ENCODE measurements at regions not wholly inside any gene's neighbourhood (a gene's known extent, or its start where the extent isn't known, plus 50 kb on each side); places are given as distances from the start of the nearest gene placed in this dataset.
A peak's percentile ranks its signal among the peaks of the same experiment; 100 is the strongest.

DNA sequence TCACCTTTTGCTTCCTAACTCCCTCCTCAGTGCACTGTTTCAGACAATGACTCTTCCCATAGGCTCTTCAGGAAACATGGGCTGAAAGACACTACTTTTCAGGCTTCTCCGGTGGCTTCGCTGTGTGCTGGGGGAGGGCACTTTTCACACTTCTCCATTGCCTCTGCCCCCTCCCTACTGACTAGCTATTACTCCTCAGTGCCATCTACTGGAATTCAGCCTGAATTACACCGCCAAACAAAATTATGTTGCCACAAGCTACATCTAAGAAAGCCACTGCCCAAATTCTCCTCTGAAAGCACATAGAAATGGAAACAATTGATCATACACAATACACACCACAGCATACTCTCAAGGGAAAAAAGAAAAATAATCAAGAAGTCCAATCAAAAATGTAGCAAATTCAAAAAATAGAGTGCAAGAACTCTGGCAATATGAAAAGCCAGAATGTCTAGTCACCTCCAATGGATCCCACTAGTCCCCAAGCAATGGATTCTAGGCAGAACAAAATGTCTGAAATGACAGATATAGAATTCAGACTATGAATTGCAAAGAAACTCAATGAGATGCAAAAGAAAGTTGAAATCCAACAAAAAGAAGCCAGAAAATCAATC lies 1139.4 kb upstream of the GYPC start:
- DNase-seq, result peak; percentile 1

DNA sequence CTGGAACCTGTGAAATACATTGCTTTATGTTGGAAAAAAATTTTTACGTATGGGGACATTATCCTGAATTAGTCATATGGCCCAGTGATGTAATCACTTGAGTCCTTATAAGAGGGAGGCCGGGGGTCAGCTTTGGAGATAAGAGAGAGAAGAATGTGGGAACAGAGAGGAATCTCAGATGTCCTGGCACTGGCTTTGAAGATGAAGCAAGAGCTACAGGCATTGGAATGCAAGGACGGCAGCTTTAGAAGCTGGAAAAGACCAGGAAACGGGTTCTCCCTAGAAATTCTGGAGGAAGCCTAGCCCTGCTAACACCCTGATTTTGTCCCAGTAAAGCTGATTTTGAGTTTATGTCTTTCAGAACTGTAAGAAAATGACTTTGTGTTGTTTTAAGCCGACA lies 1129.9 kb upstream of the GYPC start:
- no peak for DNase-seq

DNA sequence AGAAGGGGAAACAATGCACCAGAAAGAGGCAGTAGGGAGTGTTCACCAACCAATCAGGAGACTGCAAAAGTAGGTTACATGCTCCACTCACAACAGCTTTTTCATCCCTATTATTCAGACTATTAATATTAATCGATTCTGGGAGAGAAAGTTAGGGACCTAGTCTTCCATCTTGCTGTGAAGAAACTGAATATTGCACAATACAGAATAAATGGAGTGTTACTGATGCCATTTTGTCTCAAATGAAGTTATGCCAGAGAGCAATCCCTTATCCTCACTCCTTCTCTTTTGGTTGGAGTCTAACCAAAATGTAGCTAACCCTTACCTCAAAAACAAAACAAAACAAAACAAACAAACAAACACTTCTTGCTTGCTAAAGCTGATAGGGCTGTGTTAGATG lies 1120.9 kb upstream of the GYPC start:
- no peak for DNase-seq

DNA sequence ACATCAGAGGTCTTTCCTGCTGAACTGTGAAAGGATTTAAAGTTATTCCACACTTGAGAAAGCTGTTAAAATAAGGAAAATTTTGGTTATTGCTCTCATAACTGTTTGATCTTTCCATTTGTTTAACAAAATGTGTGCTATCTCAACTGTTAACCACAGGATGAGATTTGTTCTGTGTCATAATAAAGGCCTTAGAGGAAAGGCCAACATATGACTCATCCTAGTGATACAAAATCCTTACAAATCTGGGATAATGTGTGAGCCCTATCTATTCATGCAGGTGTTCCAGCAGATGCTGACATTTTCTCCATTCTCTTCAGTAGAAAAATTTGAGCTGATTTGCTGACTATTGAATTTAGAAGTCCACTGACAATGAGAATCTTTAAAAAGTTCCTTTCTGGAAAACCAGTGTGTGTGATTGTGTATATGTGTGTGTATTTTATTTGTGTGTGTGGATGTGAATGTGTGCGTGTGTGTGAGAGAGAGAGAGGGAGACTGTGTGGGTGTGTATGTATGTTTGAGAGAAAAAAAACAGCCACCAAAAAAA lies 1111.9 kb upstream of the GYPC start:
- no peak for DNase-seq

DNA sequence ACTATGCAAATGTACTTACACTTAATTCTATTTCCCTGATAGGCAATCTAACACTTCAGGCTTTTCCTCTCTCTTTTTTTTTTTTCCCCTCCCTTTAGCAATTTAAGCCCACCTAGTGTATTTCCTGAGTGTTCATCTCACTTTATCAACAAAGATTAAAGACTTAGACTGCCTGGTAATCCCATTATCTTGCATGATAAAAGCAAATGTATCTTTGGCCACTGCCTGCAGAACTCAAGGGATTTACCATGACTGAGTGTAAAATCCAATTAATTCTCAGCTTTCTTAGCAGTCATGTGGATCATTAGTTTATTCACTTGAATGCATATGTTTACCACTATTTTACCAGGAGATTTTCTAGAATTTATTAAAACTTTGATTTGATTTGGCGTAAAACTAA lies 1102.2 kb upstream of the GYPC start:
- no peak for DNase-seq

DNA sequence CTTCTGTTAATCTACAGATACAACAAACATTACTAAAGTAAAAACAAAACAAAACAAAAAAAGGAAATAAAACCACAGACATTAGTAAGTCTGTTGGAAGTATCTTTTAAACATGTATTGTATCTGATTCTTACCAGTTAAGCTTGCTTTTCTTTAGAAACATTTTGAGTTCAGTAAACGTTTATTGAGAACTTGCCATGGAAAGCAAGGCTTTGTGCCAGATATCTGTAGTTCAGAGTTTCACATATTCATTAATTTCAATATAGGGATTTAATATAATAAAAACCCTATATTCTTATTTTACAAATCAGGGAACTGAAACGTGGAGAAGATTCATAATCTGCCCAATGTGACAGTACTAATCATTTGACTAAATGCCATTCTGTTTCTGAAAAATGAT lies 1101.0 kb upstream of the GYPC start:
- no peak for DNase-seq

DNA sequence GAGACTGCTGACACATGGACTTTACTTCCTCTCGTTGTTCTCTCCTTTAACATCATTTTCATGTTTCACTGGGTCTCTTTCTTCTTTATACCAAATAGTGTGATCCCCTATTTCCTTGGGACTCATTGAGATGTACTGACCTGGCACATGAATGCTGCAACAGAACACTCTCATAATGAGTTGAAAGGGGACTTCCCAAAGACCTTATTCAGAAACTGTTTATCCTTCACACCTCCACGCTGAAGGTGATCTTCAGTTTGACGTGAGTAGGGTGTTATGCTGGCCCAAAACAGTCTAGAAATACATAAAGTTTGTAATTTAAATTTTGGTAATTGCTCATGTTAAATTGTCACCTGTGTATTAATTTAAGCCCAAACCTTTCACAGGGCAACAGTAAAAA lies 1096.8 kb upstream of the GYPC start:
- no peak for DNase-seq

DNA sequence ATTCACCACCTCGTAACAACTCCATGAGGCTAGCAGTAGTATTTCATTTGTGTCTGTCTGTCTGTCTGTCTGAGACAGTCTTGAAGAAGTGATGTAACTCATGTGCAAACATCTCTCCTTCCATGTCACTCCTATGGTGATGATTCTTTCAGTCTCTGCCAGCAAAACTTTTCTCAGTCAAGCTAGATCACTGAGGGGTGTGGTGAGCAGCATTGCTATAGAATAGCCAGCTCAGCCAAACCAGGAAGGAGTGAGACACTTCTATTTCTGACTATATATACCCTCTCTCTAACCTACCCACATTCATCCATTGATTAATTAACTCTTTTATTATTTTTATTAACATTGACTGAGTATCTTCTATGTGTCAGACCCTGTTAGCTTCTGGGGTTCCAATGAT lies 1095.1 kb upstream of the GYPC start:
- DNase-seq, result no peak

DNA sequence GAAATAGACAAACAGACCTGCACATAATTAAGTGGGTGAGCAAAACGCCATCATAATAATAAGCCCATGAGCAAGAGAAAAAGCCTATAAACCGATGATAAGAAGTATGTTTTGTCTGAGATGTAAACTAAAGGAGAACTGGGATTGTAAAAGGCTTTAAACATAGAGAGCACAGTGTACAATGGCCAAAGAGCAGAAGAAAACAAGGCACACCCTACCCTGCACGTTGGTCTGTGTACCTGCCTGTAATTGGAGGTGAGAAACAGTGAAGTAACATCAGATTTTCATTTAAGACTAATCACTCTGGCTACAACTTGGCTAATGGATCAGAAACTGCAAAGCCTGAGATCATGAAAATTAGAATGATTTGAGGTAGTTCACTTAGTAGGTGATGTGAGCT lies 1094.7 kb upstream of the GYPC start:
- no peak for DNase-seq

DNA sequence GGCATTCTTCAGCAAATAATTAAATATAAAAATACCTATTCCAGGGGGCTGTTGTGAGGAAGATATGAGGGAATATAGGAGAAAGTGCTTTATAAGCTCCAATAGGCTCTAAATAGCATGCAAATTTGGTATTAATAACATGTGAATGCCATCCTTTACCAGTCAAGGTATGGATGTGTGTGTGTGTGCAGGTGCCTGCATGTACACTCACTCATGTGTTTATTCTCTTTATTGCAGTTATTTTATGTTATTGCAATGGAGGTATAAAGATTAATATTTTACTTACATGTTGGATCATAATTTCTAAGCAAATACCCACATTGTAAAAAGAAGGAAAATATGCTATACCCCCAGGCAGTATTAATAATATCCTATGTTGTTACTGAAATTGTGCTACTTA lies 1093.0 kb upstream of the GYPC start:
- no peak for DNase-seq

DNA sequence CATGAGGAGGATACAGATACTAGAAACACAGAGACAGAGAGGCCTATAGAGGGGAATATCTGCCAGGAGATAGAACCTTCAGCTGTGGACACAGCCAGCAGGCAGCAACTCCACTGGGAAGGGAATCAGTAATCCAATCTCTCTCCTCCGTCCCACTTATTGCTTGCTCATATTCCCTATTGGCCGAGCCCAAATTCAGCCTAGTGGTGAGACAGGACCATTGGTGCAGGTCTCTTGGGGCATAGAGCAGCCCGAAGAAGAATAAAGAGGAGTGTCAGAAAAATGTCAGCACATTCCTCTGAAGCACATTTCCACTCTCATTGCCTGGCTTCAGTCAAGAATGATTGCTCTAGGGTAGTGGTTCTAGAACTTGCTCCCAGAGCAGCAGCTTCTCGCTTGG lies 1091.5 kb upstream of the GYPC start:
- no peak for DNase-seq

DNA sequence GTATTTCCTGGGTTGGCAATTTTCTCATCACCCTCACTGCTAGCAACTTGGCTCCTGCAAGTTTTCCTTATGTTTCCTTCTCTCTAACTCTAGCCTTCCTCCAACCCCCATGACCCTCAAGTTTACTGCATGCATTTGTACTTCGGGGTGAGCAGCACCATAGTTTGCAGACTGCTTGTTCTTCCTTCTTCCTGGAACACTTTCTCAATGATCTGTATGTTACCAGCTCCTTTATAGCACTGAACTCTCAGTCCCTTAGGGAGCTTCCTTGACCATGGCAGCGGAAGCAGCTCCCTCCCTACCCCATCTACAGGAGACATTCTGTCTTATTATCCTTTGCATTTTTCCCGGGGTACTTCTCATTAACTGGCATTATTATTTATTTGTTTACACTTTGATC lies 1089.5 kb upstream of the GYPC start:
- DNase-seq, result no peak

DNA sequence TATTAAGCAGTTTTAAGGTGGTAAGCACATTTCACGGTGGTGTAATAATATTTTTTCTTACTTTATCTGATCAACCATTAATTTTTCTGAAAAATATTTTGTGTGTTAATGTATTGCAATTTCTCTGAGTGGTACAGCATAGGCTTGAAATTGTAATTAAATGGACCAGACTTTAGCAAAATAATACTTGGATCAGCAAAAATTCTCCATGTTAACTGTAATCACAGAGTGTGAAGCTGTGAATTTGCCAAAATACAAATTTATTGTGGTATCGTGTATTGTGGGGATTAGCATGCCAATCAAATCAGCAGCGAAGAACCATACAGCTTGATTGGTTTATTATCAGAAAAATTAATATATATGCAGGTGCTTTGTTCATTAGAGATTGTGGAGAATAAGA lies 1088.9 kb upstream of the GYPC start:
- DNase-seq, result no peak

DNA sequence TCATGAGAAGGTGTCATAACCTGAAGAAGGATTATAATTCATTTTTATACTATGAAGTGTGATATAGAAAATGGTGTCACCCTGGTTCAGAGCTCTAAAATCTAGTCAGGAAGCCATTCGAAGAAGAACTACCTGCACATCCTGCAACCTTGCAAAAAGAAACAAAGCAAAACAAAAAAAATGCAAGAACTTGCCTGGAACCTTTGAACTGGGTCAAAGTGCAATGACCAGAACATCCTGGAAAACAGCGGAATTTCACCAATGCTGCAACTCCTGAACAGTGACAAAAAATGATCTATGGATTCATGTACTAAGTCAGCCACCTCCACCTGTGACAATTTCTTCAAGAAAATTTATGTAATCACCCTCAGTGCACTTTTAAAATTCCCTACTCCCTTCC lies 1083.3 kb upstream of the GYPC start:
- no peak for DNase-seq

DNA sequence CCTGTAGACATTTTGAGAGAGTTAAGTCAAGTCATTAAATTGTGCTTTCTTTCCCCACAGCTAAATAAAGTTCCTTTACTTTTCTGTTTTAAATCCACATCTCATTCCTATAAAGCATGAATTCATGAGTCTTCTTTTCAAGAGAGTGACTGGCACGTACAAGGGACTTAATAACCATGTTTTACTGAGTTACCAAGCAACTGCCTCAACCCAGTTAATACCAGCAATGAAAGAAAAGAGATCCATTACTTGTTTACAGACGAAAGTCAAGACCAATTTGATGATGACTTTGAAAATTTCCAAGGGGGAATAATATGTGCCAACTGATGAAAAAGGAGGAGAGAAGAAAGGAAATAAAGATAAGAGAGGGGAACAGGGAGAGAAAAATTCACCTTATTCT lies 1082.5 kb upstream of the GYPC start:
- no peak for DNase-seq

DNA sequence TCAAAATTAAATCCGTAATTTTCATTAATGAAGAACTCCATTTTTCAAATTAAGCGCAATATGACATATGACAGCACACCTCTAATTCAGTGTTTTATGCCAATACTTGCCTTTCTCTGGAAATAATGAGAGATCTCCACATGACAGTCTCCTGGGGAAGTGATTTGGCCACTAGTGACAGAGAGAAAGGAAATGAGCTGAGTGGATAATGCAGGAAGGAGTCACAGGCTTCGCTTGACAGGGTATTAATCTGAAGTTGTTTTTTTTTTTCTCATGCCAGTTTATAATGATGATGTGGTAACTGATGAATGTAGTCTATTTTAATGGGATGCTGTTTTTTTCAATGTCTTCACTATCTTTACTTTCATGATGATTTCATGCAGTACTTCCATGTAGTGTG lies 1079.4 kb upstream of the GYPC start:
- no peak for DNase-seq

DNA sequence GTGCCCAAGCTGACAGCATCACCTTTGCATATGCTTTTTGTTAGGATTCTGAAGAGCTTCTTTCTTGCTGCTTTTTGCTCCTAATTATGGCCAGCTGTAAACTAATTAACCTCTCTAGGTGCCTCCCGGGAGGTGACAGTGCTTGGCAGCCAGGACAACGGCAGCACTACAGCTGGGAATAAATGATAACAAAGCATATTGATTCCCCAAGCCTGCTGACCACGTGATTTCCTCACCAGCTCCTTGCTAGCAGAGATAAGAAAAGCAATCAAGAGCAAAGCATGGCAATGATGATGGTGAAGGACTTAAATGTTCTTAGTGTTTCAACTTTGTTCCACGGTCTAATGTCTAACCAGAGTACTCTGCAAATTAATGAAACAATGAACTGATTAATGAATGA lies 1074.4 kb upstream of the GYPC start:
- DNase-seq, result no peak

DNA sequence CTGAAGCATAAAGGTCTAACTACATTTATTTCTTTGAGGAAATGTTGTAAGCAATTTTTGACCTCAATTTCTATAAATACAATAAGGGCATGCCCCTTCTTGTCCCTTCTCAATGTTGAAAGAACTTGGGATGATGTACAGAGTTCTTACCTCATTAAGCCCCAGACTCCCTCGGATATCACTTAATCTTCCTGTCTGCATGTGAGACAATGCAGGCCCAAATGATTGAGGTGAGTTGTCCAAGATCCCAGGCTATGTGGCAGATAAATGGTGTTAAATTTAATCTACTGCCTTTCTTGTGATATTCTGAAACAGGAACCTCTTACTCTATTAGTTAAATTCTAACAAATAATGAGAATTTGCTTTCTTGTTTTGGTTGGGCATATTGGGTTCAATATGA lies 1073.4 kb upstream of the GYPC start:
- DNase-seq, result no peak

DNA sequence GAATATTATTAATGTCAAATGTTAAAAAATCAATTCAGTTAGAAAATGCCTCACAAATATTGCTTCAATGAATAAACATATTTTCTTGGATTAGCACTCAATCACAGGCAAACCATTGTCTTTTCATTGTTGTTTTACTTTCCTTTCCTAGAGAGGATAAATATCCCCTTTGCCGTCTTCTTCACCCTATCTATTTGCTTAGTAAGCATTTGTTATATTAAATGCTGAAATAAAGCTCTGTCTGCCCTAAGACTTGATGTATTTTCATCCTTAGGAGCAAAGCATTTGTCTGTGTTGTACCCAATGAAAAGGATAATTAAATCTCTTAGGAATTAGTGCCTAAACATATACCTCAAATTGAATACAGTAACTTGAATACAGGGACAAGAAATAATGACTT lies 1071.2 kb upstream of the GYPC start:
- DNase-seq, result no peak

DNA sequence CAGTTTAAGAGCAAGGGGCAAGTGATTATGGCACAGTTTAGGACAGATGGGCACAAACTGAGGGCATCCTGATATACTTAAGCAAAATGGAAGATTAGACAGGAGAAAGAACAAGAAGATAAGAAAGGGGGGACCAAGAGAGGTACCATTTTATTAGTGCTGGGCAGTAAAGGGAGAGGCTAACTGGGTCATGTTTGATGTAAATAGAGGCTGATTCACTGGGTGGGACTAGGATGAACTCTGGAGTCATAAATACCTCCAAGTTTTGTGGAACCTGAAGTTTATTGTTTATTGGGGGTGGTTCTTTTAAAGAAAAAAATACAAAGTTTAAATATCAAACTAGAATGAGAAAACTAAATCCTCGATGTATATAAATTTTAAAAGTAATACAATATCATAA lies 1067.2 kb upstream of the GYPC start:
- DNase-seq, result no peak

DNA sequence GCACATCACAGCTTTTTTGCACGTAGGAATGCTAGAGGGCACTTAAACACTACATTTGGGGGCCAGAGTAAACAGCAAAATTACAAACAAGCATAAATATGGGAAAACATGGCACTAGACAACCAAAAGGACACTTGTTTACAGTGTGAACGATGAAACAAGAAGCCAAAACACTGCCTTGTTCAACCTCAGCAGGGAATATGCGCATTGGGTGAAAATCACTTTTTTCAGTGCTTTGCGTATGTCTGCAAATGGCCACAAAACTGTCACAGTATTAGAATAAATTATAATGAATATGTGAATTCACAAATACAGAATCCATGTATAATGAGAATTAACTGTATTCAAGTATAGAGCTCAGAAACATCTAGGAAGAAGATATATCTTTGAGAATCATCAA lies 1064.0 kb upstream of the GYPC start:
- DNase-seq, result no peak

DNA sequence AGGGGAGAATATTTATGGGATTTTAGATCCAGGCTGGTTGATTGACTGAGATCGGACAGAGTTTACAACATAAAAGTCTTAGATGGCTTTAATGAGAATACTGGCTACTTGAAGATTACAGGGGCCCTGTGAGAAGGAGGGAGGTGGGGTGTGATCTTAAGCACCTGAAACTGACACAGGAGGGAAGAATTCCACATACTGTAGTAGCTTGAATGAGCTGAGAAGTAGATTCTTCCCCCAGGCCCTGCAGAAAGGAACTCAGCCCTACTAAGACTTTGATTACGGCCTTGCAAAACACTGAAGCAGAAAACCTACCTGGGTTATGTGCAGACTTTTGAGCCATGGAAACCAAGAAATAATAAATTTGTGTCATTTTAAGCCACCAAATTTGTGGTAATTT lies 1062.9 kb upstream of the GYPC start:
- DNase-seq, result no peak

DNA sequence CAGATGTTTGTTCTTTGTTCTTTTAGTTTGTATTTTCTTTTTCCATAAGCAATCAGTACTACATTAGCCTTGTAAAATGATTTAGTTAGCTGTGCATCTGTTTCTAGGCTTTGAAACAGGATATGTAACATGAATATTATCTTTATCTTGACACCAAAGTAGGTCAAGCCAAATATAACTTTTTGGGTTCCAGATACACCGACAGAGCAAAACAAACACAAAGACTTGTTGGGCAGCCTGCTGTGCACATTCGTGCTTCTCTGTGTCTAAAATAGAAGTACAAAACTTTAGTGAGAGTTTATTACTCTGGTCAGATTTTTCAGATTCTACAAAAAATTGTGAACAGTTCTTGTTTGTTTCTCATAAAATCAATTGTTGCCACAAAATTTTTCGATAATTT lies 1059.3 kb upstream of the GYPC start:
- no peak for DNase-seq

DNA sequence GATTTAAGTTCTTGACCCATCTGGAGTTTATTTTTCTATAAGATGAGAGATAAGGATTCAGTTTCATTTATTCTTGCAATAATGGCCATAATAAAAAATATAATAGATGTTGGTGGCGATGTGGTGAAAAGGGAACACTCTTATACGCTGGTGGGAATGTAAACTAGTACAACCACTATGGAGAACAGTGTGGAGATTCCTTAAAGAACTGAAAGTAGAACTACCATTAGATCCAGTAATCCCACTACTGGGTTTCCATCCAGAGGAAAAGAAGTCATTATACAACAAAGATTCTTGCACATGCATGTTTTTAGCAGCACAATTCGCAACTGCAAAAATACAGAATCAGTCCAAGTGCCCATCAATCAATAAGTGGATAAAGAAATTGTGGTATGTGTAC lies 1040.5 kb upstream of the GYPC start:
- no peak for DNase-seq

DNA sequence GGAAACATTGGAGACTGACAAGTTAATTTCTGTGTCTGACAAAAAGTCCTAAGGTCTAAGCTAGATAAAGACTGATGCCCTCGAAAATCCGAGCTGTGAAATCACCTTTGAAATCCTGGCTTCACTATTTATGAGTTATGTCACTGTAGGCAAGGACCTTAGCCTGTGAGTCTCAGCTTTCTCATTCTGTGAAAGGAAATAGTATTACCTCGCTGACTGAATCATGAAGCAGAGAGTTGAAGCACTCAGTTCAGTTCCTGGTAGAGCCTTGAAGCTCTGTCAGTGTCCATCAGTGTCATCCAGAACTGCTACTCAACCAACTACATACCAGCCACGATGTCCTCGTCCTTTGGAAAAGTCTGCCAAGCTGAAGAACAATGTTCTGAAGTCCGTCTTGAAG lies 1025.6 kb upstream of the GYPC start:
- DNase-seq, result no peak

DNA sequence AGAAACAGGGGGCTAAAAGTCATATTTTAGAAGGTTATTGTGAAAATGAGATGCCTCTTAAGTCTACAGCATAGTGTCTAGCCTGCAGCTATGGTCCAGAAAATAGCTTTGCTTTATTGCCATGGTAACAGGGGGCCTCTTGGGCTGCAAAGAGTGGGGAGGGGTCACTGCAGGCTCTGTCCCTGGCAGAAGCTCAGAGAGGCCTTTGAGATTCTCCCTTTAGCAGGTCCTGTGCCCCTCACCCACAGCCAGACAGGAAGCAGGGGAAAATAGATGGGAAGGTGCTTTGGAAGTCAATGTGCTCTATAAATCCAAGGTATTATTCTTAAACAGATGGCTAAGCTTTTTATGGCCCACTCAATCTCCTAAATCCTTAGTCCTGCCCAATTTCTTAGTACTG lies 1021.3 kb upstream of the GYPC start:
- DNase-seq, result no peak
